HEK293 (cell line): ENCODE measurements at regions not wholly inside any gene's neighbourhood (a gene's known extent, or its start where the extent isn't known, plus 50 kb on each side); places are given as distances from the start of the nearest gene placed in this dataset.

Source experiments
- CTCF ChIP-seq: fragments of 450-650 bp; formaldehyde crosslinking; IDR thresholded peaks from 2 replicates; pipeline ENCODE4 v1.5.1; 2016; ENCODE audit warnings: missing biosample characterization, missing genetic modification characterization
- ZNF140 ChIP-seq: fragments of 450-650 bp; formaldehyde crosslinking; IDR thresholded peaks from 2 replicates; pipeline ENCODE4 v1.5.1; 2016; ENCODE audit warnings: missing biosample characterization, missing genetic modification characterization
- ZNF514 ChIP-seq: fragments of 450-650 bp; formaldehyde crosslinking; IDR thresholded peaks from 2 replicates; pipeline ENCODE4 v1.5.1; 2016; ENCODE audit warnings: missing biosample characterization, missing genetic modification characterization
- ZNF747 ChIP-seq: fragments of 450-650 bp; formaldehyde crosslinking; IDR thresholded peaks from 2 replicates; pipeline ENCODE4 v1.5.1; 2016; ENCODE audit warnings: missing biosample characterization, missing genetic modification characterization

DNA sequence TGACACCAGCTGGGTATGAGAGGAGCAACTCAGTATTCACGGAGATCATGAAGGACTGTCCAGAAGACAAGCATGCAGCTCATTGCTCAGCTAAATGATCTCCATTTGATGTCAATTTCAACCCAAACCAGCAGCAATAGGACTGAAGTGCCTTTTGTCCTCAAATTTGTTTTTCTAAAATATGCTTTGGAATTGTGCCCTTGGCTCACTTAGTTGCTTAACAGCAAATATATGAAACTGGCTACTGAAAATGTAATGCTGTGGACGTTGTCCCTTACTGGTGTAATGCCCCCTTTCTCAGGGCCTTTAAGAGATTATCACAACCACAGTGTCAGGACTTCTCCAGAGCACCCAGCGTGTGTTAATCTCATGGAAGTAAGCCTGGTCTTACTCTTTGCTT is 236.2 kb downstream of the SKIDA1 start:
- TF ChIP-seq ZNF747 (tag by site-specific recombination), result no peak
- TF ChIP-seq ZNF140 (tag by site-specific recombination), result no peak
- TF ChIP-seq ZNF514 (tag by site-specific recombination), result no peak
- TF ChIP-seq CTCF (tag by site-specific recombination), result no peak
